GM12878 (cell line): ENCODE measurements at regions not wholly inside any gene's neighbourhood (a gene's known extent, or its start where the extent isn't known, plus 50 kb on each side); places are given as distances from the start of the nearest gene placed in this dataset.

Experiments
- ATAC-seq: fragments of 200-7000 bp; cut with Tn5 transposase; 3 replicates; pipeline ENCODE4 v1.9.1; 2020; ENCODE audit warnings: mild to moderate bottlenecking, moderate library complexity
- BruUV-seq: library from RNA; stranded (reverse); fragments of 400-500 nt; replicated peaks from 2 replicates; lab custom pipeline; 2021; lab: Mats Ljungman, UMichigan
- CTCF ChIA-PET: fragments of 300-600 bp; sonication (Branson Sonifier 250); formaldehyde crosslinking; extraction: SDS; loops from one replicate; lab custom pipeline; 2021; ENCODE audit warnings: inconsistent platforms; lab: Yijun Ruan, JAX
- POLR2A ChIA-PET: fragments of 350-600 bp; formaldehyde crosslinking; extraction: SDS; loops from one replicate; lab custom pipeline; 2021; ENCODE audit warnings: inconsistent platforms; lab: Charles Lee
- RAD21 ChIA-PET: fragments of 300-600 bp; sonication (Branson Sonifier 250); formaldehyde crosslinking; loops from one replicate; lab custom pipeline; 2023; ENCODE audit warnings: antibody characterized with exemption; ENCODE audit not compliant: unreplicated experiment; lab: Charles Lee
- SMC1A ChIA-PET: fragments of 300-600 bp; sonication (Branson Sonifier 250); formaldehyde crosslinking; loops from one replicate; lab custom pipeline; 2023; ENCODE audit not compliant: unreplicated experiment, uncharacterized antibody; lab: Charles Lee
- DNase-seq: peaks from one replicate; pipeline ENCODE4 v3.0.0-alpha.2; 2011; ENCODE audit warnings: low read depth, low spot score
- FAIRE-seq: peaks from 3 replicates; lab custom pipeline; 2011; peaks lifted over from hg19 to GRCh38; lab: Jason Lieb, UNC
- H2AFZ ChIP-seq: 2 replicates; pipeline ENCODE4 v1.6.0; 2011; ENCODE audit warnings: low read depth, low read length, control low read depth; ENCODE audit not compliant: control insufficient read depth
- H3K27ac ChIP-seq: 2 replicates; pipeline ENCODE4 v1.5.1; 2011; ENCODE audit warnings: control low read depth; ENCODE audit not compliant: control insufficient read depth, insufficient read depth
- H3K27me3 ChIP-seq, 2 experiments: replicated peaks in 1 of 2; 2 replicates each; pipeline versions ENCODE4 v1.6.0 to v1.6.1; 2011; ENCODE audit warnings: low read length in 1 of 2; ENCODE audit not compliant: control insufficient read depth in 2 of 2, insufficient read depth in 2 of 2
- H3K36me3 ChIP-seq, 2 experiments: 2 replicates each; pipeline ENCODE4 v1.5.1; 2011; ENCODE audit warnings: low read length in 1 of 2; ENCODE audit not compliant: control insufficient read depth in 2 of 2, insufficient read depth in 2 of 2
- H3K4me1 ChIP-seq: 2 replicates; pipeline ENCODE4 v1.6.1; 2011; ENCODE audit warnings: mild to moderate bottlenecking, low read length, moderate library complexity, mixed read lengths; ENCODE audit not compliant: control insufficient read depth, insufficient read depth
- H3K4me2 ChIP-seq: 2 replicates; pipeline ENCODE4 v1.6.0; 2011; ENCODE audit warnings: control low read depth; ENCODE audit not compliant: control insufficient read depth, insufficient read depth
- H3K4me3 ChIP-seq: fragments of 200-600 bp; sonication (generic); 2 replicates; pipeline ENCODE4 v1.5.1; 2016
- H3K79me2 ChIP-seq: 2 replicates; pipeline ENCODE4 v1.6.0; 2011; ENCODE audit warnings: low read length; ENCODE audit not compliant: control insufficient read depth, insufficient read depth
- H3K9ac ChIP-seq: 2 replicates; pipeline ENCODE4 v1.8.0; 2011; ENCODE audit warnings: low read length, control low read depth, mixed read lengths; ENCODE audit not compliant: control insufficient read depth, insufficient read depth
- H3K9me3 ChIP-seq: replicated peaks from 3 replicates; pipeline ENCODE4 v1.5.1; 2011; ENCODE audit warnings: mild to moderate bottlenecking, low read length; ENCODE audit not compliant: control insufficient read depth, insufficient read depth
- H4K20me1 ChIP-seq: 2 replicates; pipeline ENCODE4 v1.6.0; 2011; ENCODE audit not compliant: control insufficient read depth, insufficient read depth
- CREM ChIP-seq: IDR thresholded peaks from 2 replicates; pipeline ENCODE4 v1.6.1; 2014; ENCODE audit warnings: antibody characterized with exemption, low read depth
- FOXK2 ChIP-seq: fragments of 450-650 bp; IDR thresholded peaks from 2 replicates; pipeline ENCODE4 v1.6.1; 2017; ENCODE audit warnings: mild to moderate bottlenecking, moderate library complexity
- MYB ChIP-seq: fragments of 150-350 bp; IDR thresholded peaks from 2 replicates; pipeline ENCODE4 v1.6.1; 2014; ENCODE audit warnings: mild to moderate bottlenecking, low read depth, low read length, borderline replicate concordance
- NFYA ChIP-seq: IDR thresholded peaks from 2 replicates; pipeline ENCODE4 v1.6.1; 2011; ENCODE audit warnings: low read depth, mild to moderate bottlenecking, low read length, improper control_type of control experiment, borderline replicate concordance
- PKNOX1 ChIP-seq: fragments of 450-650 bp; IDR thresholded peaks from 2 replicates; pipeline ENCODE4 v1.6.1; 2016; ENCODE audit warnings: mild to moderate bottlenecking
- POLR2AphosphoS5 ChIP-seq: IDR thresholded peaks from 2 replicates; pipeline ENCODE4 v1.6.1; 2011; ENCODE audit warnings: mild to moderate bottlenecking, low read length, inconsistent platforms
- RELB ChIP-seq: fragments of 450-650 bp; IDR thresholded peaks from 2 replicates; pipeline ENCODE4 v1.6.1; 2017; ENCODE audit warnings: low read depth, mild to moderate bottlenecking, moderate library complexity
- RFX5 ChIP-seq: IDR thresholded peaks from 2 replicates; pipeline ENCODE4 v1.6.1; 2011; ENCODE audit warnings: low read depth, low read length, improper control_type of control experiment
- SMC3 ChIP-seq: IDR thresholded peaks from 2 replicates; pipeline ENCODE4 v1.6.1; 2011; ENCODE audit warnings: low read length, improper control_type of control experiment, borderline replicate concordance
- SREBF1 ChIP-seq: IDR thresholded peaks from 2 replicates; pipeline ENCODE4 v1.6.1; 2012; ENCODE audit warnings: mild to moderate bottlenecking, low read length
- SUPT20H ChIP-seq: IDR thresholded peaks from 2 replicates; pipeline ENCODE4 v1.6.1; 2011; ENCODE audit warnings: low read depth, mild to moderate bottlenecking, low read length, moderate library complexity, borderline replicate concordance; ENCODE audit not compliant: control insufficient read depth
- TARDBP ChIP-seq: IDR thresholded peaks from 2 replicates; pipeline ENCODE4 v1.6.1; 2016; ENCODE audit warnings: borderline replicate concordance
- TCF7 ChIP-seq: IDR thresholded peaks from 2 replicates; pipeline ENCODE4 v1.6.1; 2014; ENCODE audit warnings: antibody characterized with exemption, borderline replicate concordance
- USF2 ChIP-seq: IDR thresholded peaks from 2 replicates; pipeline ENCODE4 v1.6.1; 2011; ENCODE audit warnings: low read depth, low read length, improper control_type of control experiment, borderline replicate concordance
- WGBS: methylation state at CpG from one replicate; pipeline ENCODE4 v1.1.6; 2016; ENCODE audit warnings: low lambda C conversion rate; ENCODE audit not compliant: insufficient replicate concordance, insufficient coverage; ENCODE audit errors: missing lambda C conversion rate; 5-methylcytosine and 5-hydroxymethylcytosine counted together
- in situ Hi-C: fragments of 300-500 bp; cut with MboI; formaldehyde crosslinking; loops from 9 replicates; pipeline ENCODE4 v1.14.3; 2018; ENCODE audit warnings: mixed read lengths
- intact Hi-C: fragments of 100-400 bp; cut with micrococcal nuclease; formaldehyde crosslinking; loops from one replicate; pipeline ENCODE4 v1.14.2; 2022; ENCODE audit not compliant: unreplicated experiment

- RAD21 ChIA-PET = interaction anchor here (1.2 to 2.3 kb wide), 12 partner anchors 23 to 309 kb away, joined by 3 to 17 read pairs (median 6); no protein-coding TSS in a partner anchor
- 23% methylated on average over 4 of the region's 4 CpGs for WGBS
- no peaks in the 10 kb centered on the region for H3K9me3 ChIP-seq
Measured at GRCh38 chr7:31442626-31443025, 71.3 kb upstream of the ITPRID1 start.

More at GRCh38 chr7:31442626-31443025, 71.3 kb upstream of the ITPRID1 start:
- in situ Hi-C loops = loop anchor here (5.0 kb wide), 1 partner anchor 295 kb away; no protein-coding TSS in a partner anchor
- Histone ChIP-seq H2AFZ (no peak overlapping the region), H3K79me2 (no peaks in the 10 kb centered on the region), H3K4me1 (no peaks in the 10 kb centered on the region), H3K4me3 (no peak overlapping the region), H3K27me3 (no peaks in the 10 kb centered on the region), H4K20me1 (no peaks in the 10 kb centered on the region), H3K27ac (no peak overlapping the region), H3K4me2 (no peak overlapping the region), H3K9ac (no peak overlapping the region), H3K36me3 (no peaks in the 10 kb centered on the region)
- POLR2A ChIA-PET = no interaction called here
- no TSS peak for BruUV-seq
- intact Hi-C loops = loop anchor here (1.0 to 5.0 kb wide), 6 partner anchors 46 to 760 kb away; no protein-coding TSS in a partner anchor
- SMC1A ChIA-PET = interaction anchor here (0.8 to 3.0 kb wide), 29 partner anchors 13 to 763 kb away, joined by 3 to 19 read pairs (median 4); no protein-coding TSS in a partner anchor
- FAIRE-seq (no peak), ATAC-seq (no peak), DNase-seq (no peak)
- CTCF ChIA-PET = interaction anchor here (0.6 to 3.2 kb wide), 52 partner anchors 10 to 913 kb away, joined by 3 to 61 read pairs (median 5); partner anchors contain the start of gene ITPRID1
- no peak for TF ChIP-seq SREBF1
- TF ChIP-seq CREM = no peak
- no peak for TF ChIP-seq MYB
- no peak for TF ChIP-seq USF2
- TF ChIP-seq RFX5 = no peak
- TF ChIP-seq NFYA = no peak
- no peak for TF ChIP-seq SUPT20H
- no peak for TF ChIP-seq PKNOX1
- TF ChIP-seq SMC3 = no peak
- TF ChIP-seq POLR2AphosphoS5 = no peak
- TF ChIP-seq RELB = no peak
- no peak for TF ChIP-seq FOXK2
- no peak for TF ChIP-seq TCF7
- no peak for TF ChIP-seq TARDBP
